Effector memory CD4-positive, alpha-beta T cell (primary cell): ENCODE measurements at regions not wholly inside any gene's neighbourhood (a gene's known extent, or its start where the extent isn't known, plus 50 kb on each side); places are given as distances from the start of the nearest gene placed in this dataset.

Experiments
- DNase-seq, 3 donors: peaks; one replicate each; pipeline ENCODE4 v3.0.0-alpha.2; 2020
- H3K27ac ChIP-seq: 2 replicates; pipeline ENCODE4 v1.7.0; 2013; ENCODE audit warnings: mild to moderate bottlenecking, low read length, moderate library complexity; ENCODE audit not compliant: insufficient read depth, poor library complexity, severe bottlenecking
- H3K27me3 ChIP-seq: replicated peaks from 2 replicates; pipeline ENCODE4 v1.7.0; 2013; ENCODE audit warnings: mild to moderate bottlenecking, low read length; ENCODE audit not compliant: insufficient read depth, control insufficient read depth, poor library complexity, severe bottlenecking
- H3K36me3 ChIP-seq: 2 replicates; pipeline ENCODE4 v1.7.0; 2013; ENCODE audit warnings: mild to moderate bottlenecking, low read length, moderate library complexity; ENCODE audit not compliant: control insufficient read depth, insufficient read depth
- H3K4me1 ChIP-seq: 2 replicates; pipeline ENCODE4 v1.7.0; 2013; ENCODE audit warnings: low read length, mild to moderate bottlenecking; ENCODE audit not compliant: control insufficient read depth, insufficient read depth, poor library complexity, severe bottlenecking
- H3K4me3 ChIP-seq: 2 replicates; pipeline ENCODE4 v1.7.0; 2013; ENCODE audit warnings: low read length, low read depth, mild to moderate bottlenecking; ENCODE audit not compliant: insufficient read depth, poor library complexity, severe bottlenecking
- H3K9me3 ChIP-seq: 2 replicates; pipeline ENCODE4 v1.7.0; 2013; ENCODE audit warnings: mild to moderate bottlenecking, low read length, moderate library complexity; ENCODE audit not compliant: control insufficient read depth

DNA sequence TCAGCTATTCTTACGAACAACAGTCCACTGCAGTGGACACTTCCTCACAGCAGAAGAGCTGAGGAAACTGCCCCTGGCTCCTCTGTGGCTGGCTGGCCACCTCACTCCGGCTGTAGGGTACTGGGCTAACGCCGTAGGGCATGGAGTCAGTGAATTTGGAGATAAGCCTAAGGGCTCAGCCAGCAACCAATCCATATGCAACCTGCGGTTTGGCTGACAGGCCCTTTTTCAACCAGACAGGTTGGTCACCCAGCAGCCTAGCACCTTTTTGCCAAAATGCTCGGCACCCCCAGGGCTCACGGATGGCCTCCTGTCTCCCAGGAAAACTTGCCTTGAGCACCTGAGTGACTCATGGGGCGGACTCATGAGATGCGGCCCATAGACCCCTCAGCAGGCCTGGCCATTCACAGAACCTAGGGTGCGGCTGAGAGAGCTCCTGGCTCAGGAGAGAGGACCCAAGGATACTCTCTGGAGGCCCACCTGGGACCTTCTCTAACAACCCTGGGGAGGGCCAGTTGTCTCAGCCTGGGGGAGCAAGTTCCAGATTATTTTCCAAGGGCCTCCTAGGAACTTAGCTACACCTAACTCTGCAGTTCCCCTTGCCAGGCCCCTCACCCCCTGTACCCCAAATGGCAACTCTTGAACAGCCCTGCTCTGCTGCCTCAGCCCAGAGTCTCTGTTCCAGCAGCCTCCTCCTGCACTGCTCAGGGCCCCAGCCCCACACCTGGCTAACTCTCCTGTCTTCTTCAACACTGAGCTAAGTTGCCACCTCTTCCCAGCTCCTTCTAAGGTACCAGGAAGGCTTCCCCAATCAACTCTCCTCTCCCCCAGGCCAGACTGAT, 252.1 kb downstream of the CYP26B1 start:
- Histone ChIP-seq H3K4me1 (no peaks in the 10 kb centered on the region), H3K27ac (no peak overlapping the region), H3K4me3 (no peak overlapping the region), H3K9me3 (no peaks in the 10 kb centered on the region), H3K27me3 (no peaks in the 10 kb centered on the region), H3K36me3 (no peaks in the 10 kb centered on the region)
- DNase-seq = no peak

- Histone ChIP-seq H3K4me1 (no peaks in the 10 kb centered on the region), H3K9me3 (no peaks in the 10 kb centered on the region), H3K27me3 (no peaks in the 10 kb centered on the region), H3K27ac (no peak overlapping the region), H3K4me3 (no peak overlapping the region), H3K36me3 (no peaks in the 10 kb centered on the region)
- no peak for DNase-seq
These were observed 253.4 kb downstream of the CYP26B1 start for GRCh38 chr2:71894261-71894660.

GRCh38 chr2:71893646-71894045, 254.0 kb downstream of the CYP26B1 start:
- no peak overlapping the region for H3K27ac ChIP-seq
- no peaks in the 10 kb centered on the region for H3K36me3 ChIP-seq
- no peaks in the 10 kb centered on the region for H3K9me3 ChIP-seq
- DNase-seq = no peak
- no peaks in the 10 kb centered on the region for H3K27me3 ChIP-seq
- H3K4me1 ChIP-seq = no peaks in the 10 kb centered on the region
- H3K4me3 ChIP-seq = no peak overlapping the region

DNA sequence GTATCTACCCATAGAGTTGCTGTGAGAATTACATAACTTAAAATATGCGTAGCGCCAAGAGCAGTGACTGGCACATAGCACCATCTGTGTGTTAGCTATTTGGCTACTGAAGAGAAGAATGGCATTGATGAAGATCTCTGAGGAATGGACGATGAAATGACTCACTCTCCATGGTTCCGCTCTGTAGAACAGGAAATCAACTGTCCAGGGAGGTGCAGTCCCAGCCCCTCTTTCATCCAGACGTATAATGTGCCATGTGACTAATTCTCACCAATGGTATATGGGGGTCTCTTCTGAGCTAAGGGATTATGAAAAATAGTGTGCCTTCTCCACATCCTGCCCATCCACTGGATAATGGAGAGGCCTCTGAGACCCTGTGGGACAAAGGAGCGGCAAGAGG, 254.8 kb downstream of the CYP26B1 start:
- Histone ChIP-seq H3K36me3 (no peaks in the 10 kb centered on the region), H3K4me3 (no peak overlapping the region), H3K27me3 (no peaks in the 10 kb centered on the region), H3K27ac (no peak overlapping the region), H3K9me3 (no peaks in the 10 kb centered on the region), H3K4me1 (no peaks in the 10 kb centered on the region)
- no peak for DNase-seq

DNA sequence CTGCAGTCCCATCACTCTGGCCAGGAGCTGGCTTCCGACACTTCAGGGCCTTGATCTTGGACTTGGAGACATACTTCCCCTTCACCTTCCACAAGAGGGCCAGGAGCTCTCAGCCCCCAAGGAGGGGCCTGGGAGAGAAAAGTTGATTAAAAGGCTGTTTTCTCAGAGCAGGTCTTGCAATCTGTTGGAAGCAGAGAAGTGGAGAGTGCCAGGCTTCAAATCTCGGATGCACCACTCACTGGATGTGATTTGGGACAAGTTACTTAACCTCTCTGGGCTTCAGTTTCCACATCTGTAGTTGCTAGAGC, 255.3 kb downstream of the CYP26B1 start:
- Histone ChIP-seq H3K9me3 (no peaks in the 10 kb centered on the region), H3K36me3 (no peaks in the 10 kb centered on the region), H3K27ac (no peak overlapping the region), H3K4me1 (no peaks in the 10 kb centered on the region), H3K4me3 (no peak overlapping the region), H3K27me3 (no peaks in the 10 kb centered on the region)
- no peak for DNase-seq

GRCh38 chr2:71891719-71892422, 255.8 kb downstream of the CYP26B1 start:
- Histone ChIP-seq H3K27ac (no peak overlapping the region), H3K36me3 (no peaks in the 10 kb centered on the region), H3K27me3 (no peaks in the 10 kb centered on the region), H3K9me3 (no peaks in the 10 kb centered on the region), H3K4me1 (no peaks in the 10 kb centered on the region), H3K4me3 (no peak overlapping the region)
- no peak for DNase-seq

DNA sequence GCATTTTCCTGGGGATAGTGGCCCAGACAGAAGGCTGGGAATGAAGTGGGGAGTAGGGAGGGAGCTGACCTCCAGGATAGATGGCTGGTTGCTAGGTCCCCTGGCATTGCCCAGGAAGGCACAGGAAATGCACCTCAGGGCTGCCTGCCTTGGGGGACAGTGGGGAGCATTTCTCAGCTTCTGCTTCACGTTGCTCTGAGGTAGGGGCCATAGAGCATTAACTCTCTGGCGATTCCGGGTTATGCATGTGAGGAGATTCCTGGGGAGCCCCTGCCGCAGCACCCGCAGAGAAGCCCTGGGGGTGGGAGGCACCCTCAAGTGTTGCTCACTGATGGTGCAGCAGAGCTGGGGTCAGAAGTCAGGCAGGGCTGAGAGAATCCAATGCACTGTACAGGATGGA, 256.5 kb downstream of the CYP26B1 start:
- Histone ChIP-seq H3K4me3 (no peak overlapping the region), H3K4me1 (no peaks in the 10 kb centered on the region), H3K27ac (no peak overlapping the region), H3K9me3 (no peaks in the 10 kb centered on the region), H3K27me3 (no peaks in the 10 kb centered on the region), H3K36me3 (no peaks in the 10 kb centered on the region)
- no peak for DNase-seq

- H3K4me1 ChIP-seq = no peaks in the 10 kb centered on the region
- no peaks in the 10 kb centered on the region for H3K36me3 ChIP-seq
- H3K4me3 ChIP-seq = no peak overlapping the region
- no peaks in the 10 kb centered on the region for H3K9me3 ChIP-seq
- no peak for DNase-seq
- H3K27ac ChIP-seq = no peak overlapping the region
- H3K27me3 ChIP-seq = peaks cover 3% of the 10 kb centered on the region
These were observed 257.6 kb downstream of the CYP26B1 start for GRCh38 chr2:71889759-71890684.

- no peak overlapping the region for H3K4me3 ChIP-seq
- H3K36me3 ChIP-seq = no peaks in the 10 kb centered on the region
- no peak for DNase-seq
- no peak overlapping the region for H3K27ac ChIP-seq
- no peaks in the 10 kb centered on the region for H3K9me3 ChIP-seq
- H3K4me1 ChIP-seq = no peaks in the 10 kb centered on the region
- peaks cover 3% of the 10 kb centered on the region for H3K27me3 ChIP-seq
These were observed 258.8 kb downstream of the CYP26B1 start for GRCh38 chr2:71888751-71889445.
